SK-N-SH (cell line): ENCODE measurements at regions not wholly inside any gene's neighbourhood (a gene's known extent, or its start where the extent isn't known, plus 50 kb on each side); places are given as distances from the start of the nearest gene placed in this dataset.

ENCODE experiments used
- CTCF ChIA-PET: fragments of 300-600, 350-600 bp; formaldehyde crosslinking; extraction: SDS; loops from one replicate; lab custom pipeline; 2021; lab: Yijun Ruan, JAX
- POLR2A ChIA-PET: fragments of 350-600 bp; sonication (Branson Sonifier 250); formaldehyde crosslinking; extraction: SDS; loops from one replicate; lab custom pipeline; 2020; ENCODE audit warnings: antibody characterized with exemption, inconsistent platforms; lab: Yijun Ruan, JAX
- DNase-seq: peaks from one replicate; pipeline ENCODE4 v3.0.0; 2012
- H2AFZ ChIP-seq: fragments of 200-600 bp; sonication (generic); 2 replicates; pipeline ENCODE4 v1.8.1; 2016; ENCODE audit warnings: antibody characterized with exemption, mild to moderate bottlenecking, low read depth
- H3F3A ChIP-seq: fragments of 200-600 bp; sonication (generic); replicated peaks from 2 replicates; pipeline ENCODE3; 2016; ENCODE audit warnings: antibody characterized with exemption, mild to moderate bottlenecking; ENCODE audit not compliant: insufficient read depth
- H3K27ac ChIP-seq, 2 experiments: fragments of 200-500 bp in 1 of 2; fragments of 200-600 bp in 1 of 2; sonication (Bioruptor generic) in 1 of 2; sonication (generic), shearing (Covaris generic) in 1 of 2; 2 replicates each; pipeline versions ENCODE4 v1.5.1 to v1.6.1; 2014 to 2016; ENCODE audit warnings: low read depth in 2 of 2, inconsistent platforms in 1 of 2, low read length in 1 of 2, mild to moderate bottlenecking in 1 of 2, mixed read lengths in 1 of 2
- H3K27me3 ChIP-seq: fragments of 200-600 bp; sonication (generic), shearing (Covaris generic); 2 replicates; pipeline ENCODE4 v1.6.1; 2016; ENCODE audit warnings: mixed run types; ENCODE audit not compliant: insufficient read depth
- H3K36me3 ChIP-seq, 2 experiments: fragments of 200-500 bp in 1 of 2; fragments of 200-600 bp in 1 of 2; sonication (Bioruptor generic) in 1 of 2; sonication (generic) in 1 of 2; replicated peaks in 1 of 2; 2 replicates each; pipeline versions ENCODE3 to v1.5.1; 2014 to 2016; ENCODE audit warnings: low read length in 1 of 2, mild to moderate bottlenecking in 1 of 2; ENCODE audit not compliant: insufficient read depth in 2 of 2, control insufficient read depth in 1 of 2
- H3K4me1 ChIP-seq, 2 experiments: fragments of 200-500 bp in 1 of 2; fragments of 200-600 bp in 1 of 2; sonication (Bioruptor generic) in 1 of 2; sonication (generic), shearing (Covaris generic) in 1 of 2; 2 replicates each; pipeline versions ENCODE4 v1.5.1 to v1.6.1; 2014 to 2016; ENCODE audit warnings: low read depth in 1 of 2, low read length in 1 of 2, mixed run types in 1 of 2; ENCODE audit not compliant: insufficient read depth in 2 of 2, control insufficient read depth in 1 of 2
- H3K4me2 ChIP-seq: fragments of 200-600 bp; sonication (generic), shearing (Covaris generic); 2 replicates; pipeline ENCODE4 v1.6.1; 2017; ENCODE audit warnings: mixed run types
- H3K4me3 ChIP-seq, 2 experiments: fragments of 200-500 bp in 1 of 2; fragments of 200-600 bp in 1 of 2; sonication (Bioruptor generic) in 1 of 2; sonication (generic), shearing (Covaris generic) in 1 of 2; 2 replicates each; pipeline versions ENCODE4 v1.5.1 to v1.8.1; 2014 to 2016; ENCODE audit warnings: low read depth in 2 of 2, inconsistent platforms in 1 of 2, low read length in 1 of 2, mild to moderate bottlenecking in 1 of 2, mixed read lengths in 1 of 2, moderate library complexity in 1 of 2
- H3K79me2 ChIP-seq: fragments of 200-600 bp; sonication (generic); 2 replicates; pipeline ENCODE4 v1.8.1; 2017; ENCODE audit warnings: mild to moderate bottlenecking; ENCODE audit not compliant: insufficient read depth
- H3K9ac ChIP-seq: fragments of 200-600 bp; sonication (generic); 2 replicates; pipeline ENCODE4 v1.6.1; 2017; ENCODE audit warnings: mixed run types
- H3K9me2 ChIP-seq: fragments of 200-600 bp; sonication (generic); 2 replicates; pipeline ENCODE4 v1.6.1; 2017; ENCODE audit warnings: mixed run types
- H3K9me3 ChIP-seq: fragments of 200-600 bp; sonication (generic); 2 replicates; pipeline ENCODE4 v1.6.1; 2017; ENCODE audit warnings: mixed run types, mild to moderate bottlenecking, moderate library complexity
- H4K20me1 ChIP-seq: fragments of 200-600 bp; sonication (generic); 2 replicates; pipeline ENCODE4 v1.6.1; 2017; ENCODE audit warnings: mild to moderate bottlenecking, mixed run types; ENCODE audit not compliant: insufficient read depth
- EP300 ChIP-seq, 2 experiments: IDR thresholded peaks; 2 replicates each; pipeline versions ENCODE4 v1.4.0 to v1.6.1; 2012; ENCODE audit warnings: borderline replicate concordance in 1 of 2, low read depth in 1 of 2, low read length in 1 of 2
- EZH2phosphoT487 ChIP-seq: fragments of 200-600 bp; sonication (generic); IDR thresholded peaks from 2 replicates; pipeline ENCODE4 v1.6.1; 2017; ENCODE audit warnings: low read depth, mixed run types, mild to moderate bottlenecking, antibody characterized with exemption, moderate library complexity, borderline replicate concordance
- FOXM1 ChIP-seq: IDR thresholded peaks from 2 replicates; pipeline ENCODE4 v1.4.0; 2012; ENCODE audit warnings: low read depth, mild to moderate bottlenecking
- GABPA ChIP-seq: IDR thresholded peaks from 2 replicates; pipeline ENCODE4 v1.4.0; 2012; ENCODE audit warnings: low read depth, mild to moderate bottlenecking
- MEF2A ChIP-seq: IDR thresholded peaks from 2 replicates; pipeline ENCODE4 v1.4.0; 2012; ENCODE audit warnings: low read depth, borderline replicate concordance
- NFIC ChIP-seq: IDR thresholded peaks from 2 replicates; pipeline ENCODE4 v1.4.0; 2012; ENCODE audit warnings: borderline replicate concordance
- POLR2AphosphoS5 ChIP-seq: IDR thresholded peaks from 2 replicates; pipeline ENCODE4 v1.6.1; 2012; ENCODE audit warnings: low read depth, low read length
- RAD21 ChIP-seq: IDR thresholded peaks from 2 replicates; pipeline ENCODE4 v1.6.1; 2012; ENCODE audit warnings: mild to moderate bottlenecking, low read length
- RCOR1 ChIP-seq: fragments of 150-350 bp; IDR thresholded peaks from 2 replicates; pipeline ENCODE4 v1.6.1; 2017; ENCODE audit warnings: antibody characterized with exemption, low read length
- RFX5 ChIP-seq: IDR thresholded peaks from 2 replicates; pipeline ENCODE4 v1.6.1; 2012; ENCODE audit warnings: mild to moderate bottlenecking, improper control_type of control experiment, low read length
- SIN3A ChIP-seq: IDR thresholded peaks from 2 replicates; pipeline ENCODE4 v1.6.1; 2012; ENCODE audit warnings: low read depth, mild to moderate bottlenecking, low read length, moderate library complexity, borderline replicate concordance
- SMC3 ChIP-seq: IDR thresholded peaks from 2 replicates; pipeline ENCODE4 v1.6.1; 2012; ENCODE audit warnings: low read depth, low read length, improper control_type of control experiment
- TCF12 ChIP-seq: IDR thresholded peaks from 2 replicates; pipeline ENCODE4 v1.4.0; 2012
- TEAD4 ChIP-seq: IDR thresholded peaks from 2 replicates; pipeline ENCODE4 v1.4.0; 2012; ENCODE audit warnings: mild to moderate bottlenecking, borderline replicate concordance; ENCODE audit not compliant: insufficient read depth
- WGBS: methylation state at CpG from one replicate; pipeline ENCODE4 v1.1.6; 2017; ENCODE audit warnings: low lambda C conversion rate; 5-methylcytosine and 5-hydroxymethylcytosine counted together
- TF ChIP-seq, protein P1 (sequence below): IDR thresholded peaks from 2 replicates; pipeline ENCODE4 v1.6.1; 2012; ENCODE audit warnings: mild to moderate bottlenecking, low read depth, low read length, moderate library complexity
- TF ChIP-seq, protein P2 (sequence below): IDR thresholded peaks from 2 replicates; pipeline ENCODE4; 2012
- TF ChIP-seq, protein P3 (sequence below): IDR thresholded peaks from 2 replicates; pipeline ENCODE4 v1.4.0; 2012; ENCODE audit warnings: low read depth

DNA sequence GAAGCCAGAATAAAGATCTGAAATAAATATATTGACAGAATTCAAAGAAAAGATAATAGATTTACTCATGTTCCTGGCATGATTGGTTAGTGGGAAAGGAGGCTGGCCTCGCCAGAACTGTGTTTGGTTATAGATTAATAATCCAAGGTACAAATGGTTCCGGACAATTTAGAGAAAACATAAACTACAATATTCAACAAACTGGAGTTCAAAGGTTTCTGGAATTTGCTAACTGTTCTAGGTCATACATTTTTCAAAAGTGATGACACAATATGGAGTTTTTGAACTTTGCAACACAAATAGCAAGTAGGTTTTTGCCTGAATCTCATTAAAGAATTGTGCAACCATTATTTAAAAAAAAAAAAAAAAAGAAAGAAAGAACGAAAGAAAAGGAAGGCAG lies 251.7 kb upstream of the SALL1 start:
- no peaks in the 10 kb centered on the region for H3K4me1 ChIP-seq
- DNase-seq: no peak
- no peaks in the 10 kb centered on the region for H3K27me3 ChIP-seq
- no peaks in the 10 kb centered on the region for H3K79me2 ChIP-seq
- H3K36me3 ChIP-seq: no peaks in the 10 kb centered on the region
- no peak overlapping the region for H3K9ac ChIP-seq
- H2AFZ ChIP-seq: no peak overlapping the region
- H3K4me3 ChIP-seq: no peak overlapping the region
- 30% methylated on average over 3 of the region's 3 CpGs for WGBS
- H3F3A ChIP-seq: no peaks in the 10 kb centered on the region
- H4K20me1 ChIP-seq: no peaks in the 10 kb centered on the region
- POLR2A ChIA-PET: no interaction called here
- no peak overlapping the region for H3K27ac ChIP-seq
- H3K9me2 ChIP-seq: no peaks in the 10 kb centered on the region
- CTCF ChIA-PET: interaction anchor here (0.9 kb wide), 1 partner anchor 16 kb away, joined by 4 read pairs; no protein-coding TSS in a partner anchor
- H3K4me2 ChIP-seq: no peak overlapping the region
- no peak for TF ChIP-seq RAD21
- TF ChIP-seq, protein P1, sequence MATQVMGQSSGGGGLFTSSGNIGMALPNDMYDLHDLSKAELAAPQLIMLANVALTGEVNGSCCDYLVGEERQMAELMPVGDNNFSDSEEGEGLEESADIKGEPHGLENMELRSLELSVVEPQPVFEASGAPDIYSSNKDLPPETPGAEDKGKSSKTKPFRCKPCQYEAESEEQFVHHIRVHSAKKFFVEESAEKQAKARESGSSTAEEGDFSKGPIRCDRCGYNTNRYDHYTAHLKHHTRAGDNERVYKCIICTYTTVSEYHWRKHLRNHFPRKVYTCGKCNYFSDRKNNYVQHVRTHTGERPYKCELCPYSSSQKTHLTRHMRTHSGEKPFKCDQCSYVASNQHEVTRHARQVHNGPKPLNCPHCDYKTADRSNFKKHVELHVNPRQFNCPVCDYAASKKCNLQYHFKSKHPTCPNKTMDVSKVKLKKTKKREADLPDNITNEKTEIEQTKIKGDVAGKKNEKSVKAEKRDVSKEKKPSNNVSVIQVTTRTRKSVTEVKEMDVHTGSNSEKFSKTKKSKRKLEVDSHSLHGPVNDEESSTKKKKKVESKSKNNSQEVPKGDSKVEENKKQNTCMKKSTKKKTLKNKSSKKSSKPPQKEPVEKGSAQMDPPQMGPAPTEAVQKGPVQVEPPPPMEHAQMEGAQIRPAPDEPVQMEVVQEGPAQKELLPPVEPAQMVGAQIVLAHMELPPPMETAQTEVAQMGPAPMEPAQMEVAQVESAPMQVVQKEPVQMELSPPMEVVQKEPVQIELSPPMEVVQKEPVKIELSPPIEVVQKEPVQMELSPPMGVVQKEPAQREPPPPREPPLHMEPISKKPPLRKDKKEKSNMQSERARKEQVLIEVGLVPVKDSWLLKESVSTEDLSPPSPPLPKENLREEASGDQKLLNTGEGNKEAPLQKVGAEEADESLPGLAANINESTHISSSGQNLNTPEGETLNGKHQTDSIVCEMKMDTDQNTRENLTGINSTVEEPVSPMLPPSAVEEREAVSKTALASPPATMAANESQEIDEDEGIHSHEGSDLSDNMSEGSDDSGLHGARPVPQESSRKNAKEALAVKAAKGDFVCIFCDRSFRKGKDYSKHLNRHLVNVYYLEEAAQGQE: no peak
- no peak for TF ChIP-seq NFIC
- no peak for TF ChIP-seq EP300 (IDR thresholded peaks at IDR 0.05; ENCODE audit: borderline replicate concordance in 1 of 2, low read depth in 1 of 2, low read length in 1 of 2)
- no peak for TF ChIP-seq EZH2phosphoT487
- TF ChIP-seq MEF2A: no peak
- no peak for TF ChIP-seq RFX5
- TF ChIP-seq, protein P2, sequence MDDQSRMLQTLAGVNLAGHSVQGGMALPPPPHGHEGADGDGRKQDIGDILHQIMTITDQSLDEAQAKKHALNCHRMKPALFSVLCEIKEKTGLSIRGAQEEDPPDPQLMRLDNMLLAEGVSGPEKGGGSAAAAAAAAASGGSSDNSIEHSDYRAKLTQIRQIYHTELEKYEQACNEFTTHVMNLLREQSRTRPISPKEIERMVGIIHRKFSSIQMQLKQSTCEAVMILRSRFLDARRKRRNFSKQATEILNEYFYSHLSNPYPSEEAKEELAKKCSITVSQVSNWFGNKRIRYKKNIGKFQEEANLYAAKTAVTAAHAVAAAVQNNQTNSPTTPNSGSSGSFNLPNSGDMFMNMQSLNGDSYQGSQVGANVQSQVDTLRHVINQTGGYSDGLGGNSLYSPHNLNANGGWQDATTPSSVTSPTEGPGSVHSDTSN: no peak
- TF ChIP-seq SMC3: no peak
- TF ChIP-seq, protein P3, sequence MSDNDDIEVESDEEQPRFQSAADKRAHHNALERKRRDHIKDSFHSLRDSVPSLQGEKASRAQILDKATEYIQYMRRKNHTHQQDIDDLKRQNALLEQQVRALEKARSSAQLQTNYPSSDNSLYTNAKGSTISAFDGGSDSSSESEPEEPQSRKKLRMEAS: no peak
- no peaks in the 10 kb centered on the region for H3K9me3 ChIP-seq

DNA sequence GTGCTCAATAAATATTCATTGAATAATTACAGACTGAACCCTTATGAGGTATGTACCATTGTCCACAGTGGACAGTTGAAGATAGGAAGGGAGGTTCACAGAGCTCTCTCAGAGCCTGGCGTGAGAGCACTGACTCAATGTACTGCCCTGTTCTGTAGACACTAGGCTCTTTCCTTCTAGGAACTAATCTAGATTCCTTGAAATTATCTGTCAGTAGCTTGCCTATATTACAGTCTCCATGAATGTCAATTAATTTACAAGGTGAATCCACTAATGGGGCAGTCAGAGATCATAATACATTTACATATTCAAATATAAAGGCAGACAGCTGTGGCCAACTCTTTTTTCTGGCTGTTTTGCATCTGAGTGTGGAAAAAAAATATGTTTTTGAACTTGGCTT lies 251.2 kb upstream of the SALL1 start:
- no peak overlapping the region for H2AFZ ChIP-seq
- CTCF ChIA-PET: interaction anchor here (0.9 kb wide), 1 partner anchor 16 kb away, joined by 4 read pairs; no protein-coding TSS in a partner anchor
- TF ChIP-seq TEAD4 (no peak), POLR2AphosphoS5 (no peak), TCF12 (no peak), EZH2phosphoT487 (no peak), GABPA (no peak), SIN3A (no peak), FOXM1 (no peak), RCOR1 (no peak)
- TF ChIP-seq, protein P3: no peak
- TF ChIP-seq, protein P1: no peak

More for the DNA sequence above, 251.2 kb upstream of the SALL1 start:
- POLR2A ChIA-PET: no interaction called here
- H3K4me3 ChIP-seq: no peak overlapping the region
- no peaks in the 10 kb centered on the region for H4K20me1 ChIP-seq
- H3K27ac ChIP-seq: no peak overlapping the region
- H3K9ac ChIP-seq: no peak overlapping the region
- no peaks in the 10 kb centered on the region for H3K4me1 ChIP-seq
- H3K9me3 ChIP-seq: no peaks in the 10 kb centered on the region
- no peaks in the 10 kb centered on the region for H3K9me2 ChIP-seq
- DNase-seq: no peak
- H3K4me2 ChIP-seq: no peak overlapping the region
- no peaks in the 10 kb centered on the region for H3K79me2 ChIP-seq
- WGBS: 73% methylated on average over 1 of the region's 1 CpG
- no peaks in the 10 kb centered on the region for H3K27me3 ChIP-seq
- H3K36me3 ChIP-seq: no peaks in the 10 kb centered on the region
- no peaks in the 10 kb centered on the region for H3F3A ChIP-seq
